GM19240 (cell line): ENCODE measurements at regions not wholly inside any gene's neighbourhood (a gene's known extent, or its start where the extent isn't known, plus 50 kb on each side); places are given as distances from the start of the nearest gene placed in this dataset.
"Not testable (repeated sequence)": the region's sequence is repeated elsewhere in the genome, so short reads cannot be mapped to it uniquely, and the experiment has no call there.

Experiments used
- DNase-seq: peaks from one replicate; pipeline ENCODE4 v3.0.0; 2011; ENCODE audit warnings: low spot score; ENCODE audit not compliant: insufficient read length

- DNase-seq: no peak
These were observed 55.1 kb upstream of the TLR4 start for GRCh38 chr9:117649126-117649525.

- no peak for DNase-seq
These were observed 59.1 kb upstream of the TLR4 start for GRCh38 chr9:117644932-117645636.

- DNase-seq: peak; percentile 23
These were observed 59.9 kb upstream of the TLR4 start for GRCh38 chr9:117644133-117644931.

GRCh38 chr9:117643288-117643654 is 60.9 kb upstream of the TLR4 start:
- DNase-seq: no peak

- DNase-seq: not testable (repeated sequence)
These were observed 61.5 kb upstream of the TLR4 start for GRCh38 chr9:117642571-117643287.

GRCh38 chr9:117636681-117637080 is 67.5 kb upstream of the TLR4 start:
- DNase-seq: no peak

GRCh38 chr9:117625154-117625553 is 79.0 kb upstream of the TLR4 start:
- no peak for DNase-seq

GRCh38 chr9:117624106-117624505 is 80.1 kb upstream of the TLR4 start:
- no peak for DNase-seq

GRCh38 chr9:117622347-117622746 is 81.9 kb upstream of the TLR4 start:
- DNase-seq: no peak

- DNase-seq: no peak
These were observed 87.8 kb upstream of the TLR4 start for GRCh38 chr9:117616431-117616831.

- DNase-seq: no peak
These were observed 91.9 kb upstream of the TLR4 start for GRCh38 chr9:117612317-117612716.

- DNase-seq: no peak
These were observed 106.2 kb upstream of the TLR4 start for GRCh38 chr9:117597977-117598376.

GRCh38 chr9:117596678-117597077 is 107.5 kb upstream of the TLR4 start:
- DNase-seq: no peak

- no peak for DNase-seq
These were observed 108.6 kb upstream of the TLR4 start for GRCh38 chr9:117595650-117596049.

GRCh38 chr9:117587263-117587662 is 116.9 kb upstream of the TLR4 start:
- no peak for DNase-seq

GRCh38 chr9:117574099-117574498 is 130.1 kb upstream of the TLR4 start:
- DNase-seq: no peak

GRCh38 chr9:117564839-117565238 is 139.4 kb upstream of the TLR4 start:
- no peak for DNase-seq

GRCh38 chr9:117561761-117562160 is 142.4 kb upstream of the TLR4 start:
- no peak for DNase-seq

- DNase-seq: peak; percentile 20
These were observed 141.2 kb upstream of the ASTN2 start for GRCh38 chr9:117555964-117556629.

GRCh38 chr9:117552811-117553210 is 138.0 kb upstream of the ASTN2 start:
- DNase-seq: no peak

- DNase-seq: no peak
These were observed 136.3 kb upstream of the ASTN2 start for GRCh38 chr9:117551171-117551570.

- no peak for DNase-seq
These were observed 134.6 kb upstream of the ASTN2 start for GRCh38 chr9:117549444-117549843.
